ENCODE measurements at regions not wholly inside any gene's neighbourhood (a gene's known extent, or its start where the extent isn't known, plus 50 kb on each side); places are given as distances from the start of the nearest gene placed in this dataset.

DNA sequence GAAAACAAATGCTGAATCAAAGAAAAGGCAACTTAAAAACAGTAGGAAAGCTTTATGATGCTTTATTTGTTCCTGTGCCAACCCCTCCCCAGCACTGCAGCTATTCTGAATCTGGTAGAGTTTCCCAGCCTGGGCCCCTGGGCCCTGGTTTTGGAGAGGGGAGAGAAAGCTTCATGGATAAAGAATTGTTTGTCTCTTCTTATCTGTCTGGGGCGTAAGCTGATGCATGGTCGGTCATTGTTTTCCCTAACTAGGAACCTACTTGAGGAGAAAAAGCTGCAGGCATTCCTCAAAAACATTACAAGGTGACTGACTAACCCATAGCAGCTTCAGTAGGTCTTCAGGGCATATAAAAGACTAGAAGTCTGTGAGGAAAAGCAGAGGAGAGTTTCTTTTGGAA, 758.1 kb upstream of the EPHA7 start:
- dilution Hi-C loops (cut with MboI; ENCODE audit: extremely low pct_ligation_motif_present, low sequenced_read_pairs): no loop called here
- H3K9ac ChIP-seq (ENCODE audit: control insufficient read depth, extremely low read depth, insufficient read depth, low read length): no peak overlapping the region
- no peaks in the 10 kb centered on the region for H3K4me1 ChIP-seq (ENCODE audit: control insufficient read depth, extremely low read depth, insufficient read depth, low read length)
- no peak overlapping the region for H3K27ac ChIP-seq (ENCODE audit: control insufficient read depth, insufficient read depth, low read length)
- no peaks in the 10 kb centered on the region for H3K9me1 ChIP-seq (ENCODE audit: control insufficient read depth, extremely low read depth, insufficient read depth, low read length)
- H4K20me1 ChIP-seq (ENCODE audit: control insufficient read depth, extremely low read depth, insufficient read depth, low read length): no peaks in the 10 kb centered on the region
- no peaks in the 10 kb centered on the region for H3K79me2 ChIP-seq (ENCODE audit: control insufficient read depth, insufficient read depth, low read length)
- no peaks in the 10 kb centered on the region for H3K9me3 ChIP-seq (ENCODE audit: control insufficient read depth, low read depth, low read length)
- H2AFZ ChIP-seq (ENCODE audit: control insufficient read depth, low read length): no peak overlapping the region
- TF ChIP-seq CTCF (optimal IDR thresholded peaks at IDR 0.05 in 1 of 3, IDR thresholded peaks at IDR 0.05 in 1 of 3, conservative IDR thresholded peaks at IDR 0.05 in 1 of 3; ENCODE audit: extremely low read depth in 1 of 3, insufficient read depth in 2 of 3, low read length in 3 of 3): no peak
- TF ChIP-seq EZH2 (IDR thresholded peaks at IDR 0.05; ENCODE audit: low read length): no peak
- no peak for FAIRE-seq
- no peaks in the 10 kb centered on the region for H3K27me3 ChIP-seq (ENCODE audit: control insufficient read depth, extremely low read depth, insufficient read depth, low read length)
- no peak for DNase-seq (ENCODE audit: low read depth, low spot score)
- H3K4me3 ChIP-seq (ENCODE audit: control insufficient read depth in 2 of 3, extremely low read depth in 1 of 3, insufficient read depth in 2 of 3, low read depth in 1 of 3, low read length in 3 of 3): no peak overlapping the region
- H3K4me2 ChIP-seq (ENCODE audit: control insufficient read depth, extremely low read depth, insufficient read depth, low read depth, low read length): no peak overlapping the region
- H3K36me3 ChIP-seq (ENCODE audit: control insufficient read depth in 2 of 2, extremely low read depth in 1 of 2, insufficient read depth in 2 of 2, low read length in 2 of 2): no peaks in the 10 kb centered on the region

- Histone ChIP-seq H3K36me3 (ENCODE audit: control insufficient read depth in 2 of 2, extremely low read depth in 1 of 2, insufficient read depth in 2 of 2, low read length in 2 of 2) (no peaks in the 10 kb centered on the region), H3K27ac (ENCODE audit: control insufficient read depth, insufficient read depth, low read length) (no peak overlapping the region), H3K4me2 (ENCODE audit: control insufficient read depth, extremely low read depth, insufficient read depth, low read depth, low read length) (no peak overlapping the region), H3K9ac (ENCODE audit: control insufficient read depth, extremely low read depth, insufficient read depth, low read length) (no peak overlapping the region), H3K79me2 (ENCODE audit: control insufficient read depth, insufficient read depth, low read length) (no peaks in the 10 kb centered on the region), H3K27me3 (ENCODE audit: control insufficient read depth, extremely low read depth, insufficient read depth, low read length) (no peaks in the 10 kb centered on the region), H4K20me1 (ENCODE audit: control insufficient read depth, extremely low read depth, insufficient read depth, low read length) (no peaks in the 10 kb centered on the region), H3K9me1 (ENCODE audit: control insufficient read depth, extremely low read depth, insufficient read depth, low read length) (no peaks in the 10 kb centered on the region), H2AFZ (ENCODE audit: control insufficient read depth, low read length) (no peak overlapping the region), H3K9me3 (ENCODE audit: control insufficient read depth, low read depth, low read length) (no peaks in the 10 kb centered on the region), H3K4me1 (ENCODE audit: control insufficient read depth, extremely low read depth, insufficient read depth, low read length) (no peaks in the 10 kb centered on the region), H3K4me3 (ENCODE audit: control insufficient read depth in 2 of 3, extremely low read depth in 1 of 3, insufficient read depth in 2 of 3, low read depth in 1 of 3, low read length in 3 of 3) (no peak overlapping the region)
- no peak for TF ChIP-seq EZH2 (IDR thresholded peaks at IDR 0.05; ENCODE audit: low read length)
- TF ChIP-seq CTCF (optimal IDR thresholded peaks at IDR 0.05 in 1 of 3, IDR thresholded peaks at IDR 0.05 in 1 of 3, conservative IDR thresholded peaks at IDR 0.05 in 1 of 3; ENCODE audit: extremely low read depth in 1 of 3, insufficient read depth in 2 of 3, low read length in 3 of 3): no peak
- FAIRE-seq (no peak), DNase-seq (ENCODE audit: low read depth, low spot score) (no peak)
- dilution Hi-C loops (cut with MboI; ENCODE audit: extremely low pct_ligation_motif_present, low sequenced_read_pairs): no loop called here
Observed at GRCh38 chr6:94175465-94175864, 756.1 kb upstream of the EPHA7 start.
